ENCODE measurements at regions not wholly inside any gene's neighbourhood (a gene's known extent, or its start where the extent isn't known, plus 50 kb on each side); places are given as distances from the start of the nearest gene placed in this dataset.

DNA sequence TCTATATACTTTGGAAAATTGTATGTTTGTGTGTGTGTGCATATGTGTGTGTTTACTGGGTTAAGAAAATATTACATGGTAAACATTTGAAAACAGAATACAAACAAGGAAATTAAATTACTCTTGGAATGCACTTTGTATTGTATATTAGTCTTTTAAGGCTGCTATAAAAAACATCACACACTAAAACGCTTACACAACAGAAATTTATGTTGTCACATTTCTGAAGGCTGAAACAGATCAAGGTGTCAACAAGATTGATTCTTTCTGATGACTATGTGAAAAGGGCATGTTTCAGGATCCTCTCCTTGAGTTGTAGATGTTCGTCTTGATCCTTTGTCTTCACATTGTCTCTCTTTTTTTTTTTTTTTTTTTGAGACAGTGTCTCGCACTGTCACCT is 149.1 kb upstream of the CNTN5 start:
- DNase-seq (ENCODE audit: low read depth, low spot score) (no peak), ATAC-seq (no peak), FAIRE-seq (no peak)
- POLR2A ChIA-PET: no interaction called here
- Histone ChIP-seq H2AFZ (ENCODE audit: control insufficient read depth, low read depth, low read length) (no peak overlapping the region), H3K4me3 (no peak overlapping the region), H3K27ac (ENCODE audit: control insufficient read depth, insufficient read depth) (no peak overlapping the region), H3K4me2 (ENCODE audit: control insufficient read depth, insufficient read depth) (no peak overlapping the region), H3K79me2 (ENCODE audit: control insufficient read depth, insufficient read depth, low read length) (no peaks in the 10 kb centered on the region), H3K36me3 (ENCODE audit: control insufficient read depth in 2 of 2, insufficient read depth in 2 of 2, low read length in 1 of 2) (no peaks in the 10 kb centered on the region), H3K9me3 (replicated peaks; ENCODE audit: control insufficient read depth, insufficient read depth, low read length) (no peaks in the 10 kb centered on the region), H3K9ac (ENCODE audit: control insufficient read depth, insufficient read depth, low read length) (no peak overlapping the region), H3K27me3 (replicated peaks in 1 of 2; ENCODE audit: control insufficient read depth in 2 of 2, insufficient read depth in 2 of 2, low read length in 1 of 2) (no peaks in the 10 kb centered on the region), H4K20me1 (ENCODE audit: control insufficient read depth, insufficient read depth) (no peaks in the 10 kb centered on the region), H3K4me1 (ENCODE audit: control insufficient read depth, insufficient read depth, low read length) (no peaks in the 10 kb centered on the region)
- 2% methylated on average over 2 of the region's 3 CpGs for WGBS (ENCODE audit: insufficient coverage, insufficient replicate concordance, low lambda C conversion rate, missing lambda C conversion rate)
- TF ChIP-seq, protein P1, sequence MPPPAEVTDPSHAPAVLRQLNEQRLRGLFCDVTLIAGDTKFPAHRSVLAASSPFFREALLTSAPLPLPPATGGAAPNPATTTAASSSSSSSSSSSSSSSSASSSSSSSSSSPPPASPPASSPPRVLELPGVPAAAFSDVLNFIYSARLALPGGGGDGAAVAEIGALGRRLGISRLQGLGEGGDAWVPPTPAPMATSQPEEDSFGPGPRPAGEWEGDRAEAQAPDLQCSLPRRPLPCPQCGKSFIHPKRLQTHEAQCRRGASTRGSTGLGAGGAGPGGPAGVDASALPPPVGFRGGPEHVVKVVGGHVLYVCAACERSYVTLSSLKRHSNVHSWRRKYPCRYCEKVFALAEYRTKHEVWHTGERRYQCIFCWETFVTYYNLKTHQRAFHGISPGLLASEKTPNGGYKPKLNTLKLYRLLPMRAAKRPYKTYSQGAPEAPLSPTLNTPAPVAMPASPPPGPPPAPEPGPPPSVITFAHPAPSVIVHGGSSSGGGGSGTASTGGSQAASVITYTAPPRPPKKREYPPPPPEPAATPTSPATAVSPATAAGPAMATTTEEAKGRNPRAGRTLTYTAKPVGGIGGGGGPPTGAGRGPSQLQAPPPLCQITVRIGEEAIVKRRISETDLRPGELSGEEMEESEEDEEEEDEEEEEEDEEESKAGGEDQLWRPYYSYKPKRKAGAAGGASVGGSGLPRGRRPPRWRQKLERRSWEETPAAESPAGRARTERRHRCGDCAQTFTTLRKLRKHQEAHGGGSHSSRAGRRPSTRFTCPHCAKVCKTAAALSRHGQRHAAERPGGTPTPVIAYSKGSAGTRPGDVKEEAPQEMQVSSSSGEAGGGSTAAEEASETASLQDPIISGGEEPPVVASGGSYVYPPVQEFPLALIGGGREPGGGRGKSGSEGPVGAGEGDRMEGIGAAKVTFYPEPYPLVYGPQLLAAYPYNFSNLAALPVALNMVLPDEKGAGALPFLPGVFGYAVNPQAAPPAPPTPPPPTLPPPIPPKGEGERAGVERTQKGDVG (CRISPR knock-in tag; IDR thresholded peaks at IDR 0.05): no peak
- TF ChIP-seq EED (IDR thresholded peaks at IDR 0.05; ENCODE audit: low read depth) (no peak), ZNF207 (IDR thresholded peaks at IDR 0.05; ENCODE audit: borderline replicate concordance) (no peak)
- intact Hi-C loops (cut with micrococcal nuclease; ENCODE audit: unreplicated experiment) (no loop called here), in situ Hi-C loops (cut with MboI) (no loop called here)
- SMC1A ChIA-PET (ENCODE audit: uncharacterized antibody, unreplicated experiment): no interaction called here
- CTCF ChIA-PET: no interaction called here
- no TSS peak for BruUV-seq (replicated peaks)
- RAD21 ChIA-PET (ENCODE audit: unreplicated experiment): no interaction called here

DNA sequence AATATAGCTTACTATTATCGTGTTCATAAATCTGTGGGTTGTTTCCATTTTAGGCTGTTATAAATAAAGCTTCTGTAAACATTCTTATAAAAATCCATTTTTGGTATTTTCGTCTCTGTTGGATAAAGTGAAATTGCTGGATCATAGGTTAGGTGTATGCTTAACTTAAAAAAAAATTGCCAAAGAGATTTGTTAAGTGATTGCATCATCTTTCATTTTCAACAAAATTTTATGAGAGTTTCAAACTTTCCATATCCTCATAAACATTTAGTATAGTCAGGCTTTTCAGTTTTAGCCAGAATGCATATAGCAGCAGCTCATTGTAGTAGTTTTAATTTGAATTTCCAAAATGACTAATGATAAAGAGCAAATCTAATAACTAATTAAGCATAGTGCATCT is 146.7 kb upstream of the CNTN5 start:
- BruUV-seq (replicated peaks): no TSS peak
- no peak for FAIRE-seq

More for the DNA sequence above, 146.7 kb upstream of the CNTN5 start:
- no peak overlapping the region for H3K4me3 ChIP-seq
- no peak overlapping the region for H3K27ac ChIP-seq (ENCODE audit: control insufficient read depth, insufficient read depth)
- H3K9ac ChIP-seq (ENCODE audit: control insufficient read depth, insufficient read depth, low read length): no peak overlapping the region
- H3K9me3 ChIP-seq (replicated peaks; ENCODE audit: control insufficient read depth, insufficient read depth, low read length): no peaks in the 10 kb centered on the region
- in situ Hi-C loops (cut with MboI) (no loop called here), intact Hi-C loops (cut with micrococcal nuclease; ENCODE audit: unreplicated experiment) (no loop called here)
- H3K79me2 ChIP-seq (ENCODE audit: control insufficient read depth, insufficient read depth, low read length): no peaks in the 10 kb centered on the region
- SMC1A ChIA-PET (ENCODE audit: uncharacterized antibody, unreplicated experiment): no interaction called here
- ATAC-seq: no peak
- no peak overlapping the region for H2AFZ ChIP-seq (ENCODE audit: control insufficient read depth, low read depth, low read length)
- CTCF ChIA-PET: no interaction called here
- POLR2A ChIA-PET: no interaction called here
- no peaks in the 10 kb centered on the region for H4K20me1 ChIP-seq (ENCODE audit: control insufficient read depth, insufficient read depth)
- DNase-seq (ENCODE audit: low read depth, low spot score): no peak
- no peaks in the 10 kb centered on the region for H3K36me3 ChIP-seq (ENCODE audit: control insufficient read depth in 2 of 2, insufficient read depth in 2 of 2, low read length in 1 of 2)
- RAD21 ChIA-PET (ENCODE audit: unreplicated experiment): no interaction called here
- H3K27me3 ChIP-seq (replicated peaks in 1 of 2; ENCODE audit: control insufficient read depth in 2 of 2, insufficient read depth in 2 of 2, low read length in 1 of 2): no peaks in the 10 kb centered on the region
- no peak overlapping the region for H3K4me2 ChIP-seq (ENCODE audit: control insufficient read depth, insufficient read depth)
- no peaks in the 10 kb centered on the region for H3K4me1 ChIP-seq (ENCODE audit: control insufficient read depth, insufficient read depth, low read length)
- 26% methylated on average over 2 of the region's 2 CpGs for WGBS (ENCODE audit: insufficient coverage, insufficient replicate concordance, low lambda C conversion rate, missing lambda C conversion rate)
- TF ChIP-seq IRF4 (IDR thresholded peaks at IDR 0.05; ENCODE audit: low read depth, low read length) (no peak), HCFC1 (IDR thresholded peaks at IDR 0.05; ENCODE audit: low read length) (no peak)
- TF ChIP-seq, protein P2, sequence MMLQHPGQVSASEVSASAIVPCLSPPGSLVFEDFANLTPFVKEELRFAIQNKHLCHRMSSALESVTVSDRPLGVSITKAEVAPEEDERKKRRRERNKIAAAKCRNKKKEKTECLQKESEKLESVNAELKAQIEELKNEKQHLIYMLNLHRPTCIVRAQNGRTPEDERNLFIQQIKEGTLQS (IDR thresholded peaks at IDR 0.05; ENCODE audit: borderline replicate concordance, extremely low read depth, low read depth, low read length): no peak

Measured in GM12878 (cell line).